ENCODE measurements at regions not wholly inside any gene's neighbourhood (a gene's known extent, or its start where the extent isn't known, plus 50 kb on each side); places are given as distances from the start of the nearest gene placed in this dataset.

GRCh38 chr16:85513180-85513579, 99.9 kb upstream of the GSE1 start:
- TF ChIP-seq CTCF (IDR thresholded peaks at IDR 0.05): no peak
- H3K9me3 ChIP-seq (replicated peaks in 1 of 2; ENCODE audit: control insufficient read depth in 1 of 2, insufficient read depth in 1 of 2, low read length in 2 of 2): no peaks in the 10 kb centered on the region
- no peaks in the 10 kb centered on the region for H3K36me3 ChIP-seq (replicated peaks in 1 of 2; ENCODE audit: control insufficient read depth in 1 of 2, insufficient read depth in 2 of 2, low read length in 2 of 2)
- no peak overlapping the region for H3K4me3 ChIP-seq (replicated peaks in 1 of 3; ENCODE audit: low read depth in 2 of 3, low read length in 3 of 3)
- H3K27ac Mint-ChIP-seq: no peak overlapping the region
- H3K9me3 Mint-ChIP-seq: no peaks in the 10 kb centered on the region
- H3K27ac ChIP-seq (ENCODE audit: low read depth in 1 of 2, low read length in 2 of 2): no peak overlapping the region
- H3K4me2 ChIP-seq (replicated peaks; ENCODE audit: extremely low read depth, low read length, poor library complexity, severe bottlenecking): no peak overlapping the region
- H3K9ac ChIP-seq (ENCODE audit: insufficient read depth, low read length, poor library complexity, severe bottlenecking): no peak overlapping the region
- no peak overlapping the region for H3K4me3 Mint-ChIP-seq
- no peaks in the 10 kb centered on the region for H3K36me3 Mint-ChIP-seq
- no peaks in the 10 kb centered on the region for H3K4me1 ChIP-seq (ENCODE audit: control insufficient read depth in 1 of 2, insufficient read depth in 2 of 2, low read length in 2 of 2)
- 98% methylated on average over 7 of the region's 9 CpGs for WGBS (ENCODE audit: insufficient coverage)
- H4K20me1 ChIP-seq (ENCODE audit: insufficient read depth, low read length): no peaks in the 10 kb centered on the region
- intact Hi-C loops (cut with micrococcal nuclease): no loop called here
- no peaks in the 10 kb centered on the region for H3K4me1 Mint-ChIP-seq
- no peak overlapping the region for H2AFZ ChIP-seq (ENCODE audit: insufficient read depth, low read depth, low read length, poor library complexity, severe bottlenecking)
- H3K27me3 Mint-ChIP-seq (ENCODE audit: low read depth in 3 of 3): peaks cover 1 to 12% (median 6%) of the 10 kb centered on the region in 3 donors
- H3K27me3 ChIP-seq (ENCODE audit: control insufficient read depth in 2 of 2, insufficient read depth in 2 of 2, low read length in 2 of 2): no peaks in the 10 kb centered on the region
- H3K79me2 ChIP-seq (ENCODE audit: insufficient read depth, low read length): no peaks in the 10 kb centered on the region
- no peak for DNase-seq

DNA sequence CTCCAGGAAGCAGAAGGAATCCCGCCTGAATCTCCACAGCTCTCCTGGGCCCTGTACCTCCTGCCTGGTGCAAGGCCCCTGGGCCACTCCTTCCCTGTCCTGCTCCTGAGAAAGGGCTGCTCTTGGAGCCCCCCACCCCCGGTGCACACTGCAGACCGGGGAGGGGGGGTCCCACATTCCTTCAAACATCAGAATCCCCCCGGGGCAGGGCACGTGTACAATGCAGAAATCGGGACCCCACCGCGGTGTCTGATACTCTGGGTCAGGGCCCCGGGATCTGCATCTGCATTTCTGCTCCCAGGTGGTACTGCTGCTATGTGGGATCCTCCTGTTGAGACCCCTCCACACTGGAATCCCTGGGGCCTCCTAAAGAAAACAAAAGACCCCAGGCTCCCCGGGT, 99.5 kb upstream of the GSE1 start:
- Mint-ChIP-seq H3K4me1 (no peaks in the 10 kb centered on the region), H3K36me3 (no peaks in the 10 kb centered on the region), H3K27me3 (ENCODE audit: low read depth in 3 of 3) (peaks cover 1 to 12% (median 6%) of the 10 kb centered on the region in 3 donors), H3K9me3 (no peaks in the 10 kb centered on the region), H3K27ac (no peak overlapping the region), H3K4me3 (peak overlapping the region in 1 of 2 donors; percentile 31)
- no peaks in the 10 kb centered on the region for H4K20me1 ChIP-seq (ENCODE audit: insufficient read depth, low read length)
- no peaks in the 10 kb centered on the region for H3K4me1 ChIP-seq (ENCODE audit: control insufficient read depth in 1 of 2, insufficient read depth in 2 of 2, low read length in 2 of 2)
- no peak overlapping the region for H2AFZ ChIP-seq (ENCODE audit: insufficient read depth, low read depth, low read length, poor library complexity, severe bottlenecking)
- no peaks in the 10 kb centered on the region for H3K79me2 ChIP-seq (ENCODE audit: insufficient read depth, low read length)
- H3K9me3 ChIP-seq (replicated peaks in 1 of 2; ENCODE audit: control insufficient read depth in 1 of 2, insufficient read depth in 1 of 2, low read length in 2 of 2): no peaks in the 10 kb centered on the region
- DNase-seq: no peak
- intact Hi-C loops (cut with micrococcal nuclease): no loop called here
- no peak overlapping the region for H3K27ac ChIP-seq (ENCODE audit: low read depth in 1 of 2, low read length in 2 of 2)
- H3K36me3 ChIP-seq (replicated peaks in 1 of 2; ENCODE audit: control insufficient read depth in 1 of 2, insufficient read depth in 2 of 2, low read length in 2 of 2): no peaks in the 10 kb centered on the region
- TF ChIP-seq CTCF (IDR thresholded peaks at IDR 0.05): no peak
- no peak overlapping the region for H3K9ac ChIP-seq (ENCODE audit: insufficient read depth, low read length, poor library complexity, severe bottlenecking)
- no peak overlapping the region for H3K4me2 ChIP-seq (replicated peaks; ENCODE audit: extremely low read depth, low read length, poor library complexity, severe bottlenecking)
- no peaks in the 10 kb centered on the region for H3K27me3 ChIP-seq (ENCODE audit: control insufficient read depth in 2 of 2, insufficient read depth in 2 of 2, low read length in 2 of 2)
- 89% methylated on average over 5 of the region's 10 CpGs for WGBS (ENCODE audit: insufficient coverage)
- H3K4me3 ChIP-seq (replicated peaks in 1 of 3; ENCODE audit: low read depth in 2 of 3, low read length in 3 of 3): no peak overlapping the region

All from CD14-positive monocyte (primary cell).